Muscle of arm (tissue), 1 donor: ENCODE measurements at regions not wholly inside any gene's neighbourhood (a gene's known extent, or its start where the extent isn't known, plus 50 kb on each side); places are given as distances from the start of the nearest gene placed in this dataset.
"Not testable (repeated sequence)": the region's sequence is repeated elsewhere in the genome, so short reads cannot be mapped to it uniquely, and the experiment has no call there.

ENCODE experiments used
- DNase-seq: peaks from one replicate; pipeline ENCODE4 v3.0.0-alpha.2; 2013

DNA sequence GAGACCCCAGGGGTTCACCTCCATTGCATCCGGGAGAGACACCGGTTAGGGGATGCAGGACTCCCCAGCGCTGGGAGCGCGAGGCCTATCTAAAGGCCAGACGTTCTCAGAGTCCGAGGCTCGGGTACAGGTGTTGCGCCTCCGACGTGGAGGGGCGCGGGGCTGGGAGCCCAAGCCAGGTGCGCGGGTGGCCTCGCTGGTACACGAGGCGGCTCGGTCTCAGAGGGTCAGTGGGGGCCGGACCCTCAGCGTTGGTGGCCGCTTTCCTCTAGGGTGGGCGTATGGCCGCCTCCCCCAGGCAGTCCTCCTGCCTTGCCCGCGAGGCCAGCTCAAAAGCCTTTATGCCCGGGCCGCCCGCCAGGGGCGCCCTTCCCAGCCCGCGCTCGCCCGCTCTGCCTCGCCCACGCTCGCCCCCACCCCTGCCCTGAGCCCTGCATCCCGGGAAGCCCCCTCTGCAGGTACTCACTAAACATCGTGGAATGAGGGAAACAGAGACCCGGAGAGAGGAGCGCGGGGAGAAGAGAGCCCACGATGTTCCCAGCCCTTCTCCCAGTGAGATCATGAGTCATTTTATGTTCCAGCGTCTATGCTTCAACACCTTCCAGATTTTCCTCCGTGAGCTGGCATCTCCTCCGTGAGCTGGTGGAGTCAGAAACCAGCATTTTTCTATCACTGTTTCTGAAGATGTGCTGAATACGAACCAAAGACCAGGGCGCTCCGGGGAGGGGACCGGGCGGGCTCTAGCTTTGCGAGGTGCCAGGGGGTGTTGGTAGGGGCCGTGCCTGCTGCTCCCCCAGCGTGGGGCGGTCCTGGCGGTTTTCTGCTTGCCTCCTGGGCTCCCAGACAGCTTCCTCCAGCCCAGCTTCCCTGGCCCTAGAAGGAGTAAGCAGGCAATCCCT lies 73.8 kb downstream of the DIO3 start:
- no peak for DNase-seq

- DNase-seq: no peak
Measured at GRCh38 chr14:101635749-101636560, 74.7 kb downstream of the DIO3 start.

DNA sequence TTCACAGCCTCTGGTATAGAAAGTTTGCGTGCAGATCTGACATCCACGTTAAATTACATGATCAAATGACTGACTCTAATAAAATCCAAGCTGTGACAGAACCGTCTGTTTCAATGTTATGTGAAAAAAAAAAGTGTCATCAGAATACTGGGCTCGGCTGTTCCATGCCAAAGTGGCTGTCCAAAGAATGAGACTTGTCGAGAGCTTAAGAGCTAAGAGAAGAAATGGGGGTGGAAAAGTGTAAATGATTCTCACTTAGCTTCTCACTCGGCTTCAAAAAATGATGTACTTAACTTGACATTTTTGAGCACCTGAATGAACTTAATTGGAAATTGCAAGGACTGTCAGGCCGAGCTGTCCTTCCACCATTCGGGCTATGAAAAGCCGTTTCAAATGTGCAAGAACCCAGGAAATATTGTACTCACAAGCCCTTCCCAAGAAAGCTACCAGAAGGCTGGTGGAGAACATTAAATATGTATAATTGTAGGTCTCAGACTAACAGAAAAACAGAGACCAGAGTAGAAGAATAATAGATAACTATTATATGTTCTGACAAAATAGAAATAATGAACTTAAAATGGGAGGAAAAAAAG lies 78.0 kb downstream of the DIO3 start:
- DNase-seq: no peak

GRCh38 chr14:101643651-101644050 lies 82.4 kb downstream of the DIO3 start:
- no peak for DNase-seq

DNA sequence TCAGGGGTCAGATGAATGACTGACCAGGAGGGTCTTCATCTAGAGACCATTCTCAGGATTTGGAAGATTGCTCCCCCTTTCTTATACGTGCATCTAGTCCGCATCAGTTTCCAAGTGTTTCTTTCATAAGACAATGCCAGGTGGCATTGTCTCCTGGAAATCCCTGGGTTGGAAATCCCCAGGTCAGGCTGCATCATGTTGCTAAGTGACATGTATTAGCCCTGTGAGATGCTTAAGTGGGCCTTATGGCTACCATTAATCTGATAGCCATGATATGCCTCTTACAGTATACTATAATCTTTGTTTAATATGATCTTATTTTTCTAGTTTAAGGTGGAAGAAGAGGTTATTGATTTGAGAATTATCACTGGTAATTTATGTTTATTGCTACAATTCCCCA lies 92.8 kb downstream of the DIO3 start:
- DNase-seq: no peak

GRCh38 chr14:101657372-101657771 lies 96.1 kb downstream of the DIO3 start:
- no peak for DNase-seq

DNA sequence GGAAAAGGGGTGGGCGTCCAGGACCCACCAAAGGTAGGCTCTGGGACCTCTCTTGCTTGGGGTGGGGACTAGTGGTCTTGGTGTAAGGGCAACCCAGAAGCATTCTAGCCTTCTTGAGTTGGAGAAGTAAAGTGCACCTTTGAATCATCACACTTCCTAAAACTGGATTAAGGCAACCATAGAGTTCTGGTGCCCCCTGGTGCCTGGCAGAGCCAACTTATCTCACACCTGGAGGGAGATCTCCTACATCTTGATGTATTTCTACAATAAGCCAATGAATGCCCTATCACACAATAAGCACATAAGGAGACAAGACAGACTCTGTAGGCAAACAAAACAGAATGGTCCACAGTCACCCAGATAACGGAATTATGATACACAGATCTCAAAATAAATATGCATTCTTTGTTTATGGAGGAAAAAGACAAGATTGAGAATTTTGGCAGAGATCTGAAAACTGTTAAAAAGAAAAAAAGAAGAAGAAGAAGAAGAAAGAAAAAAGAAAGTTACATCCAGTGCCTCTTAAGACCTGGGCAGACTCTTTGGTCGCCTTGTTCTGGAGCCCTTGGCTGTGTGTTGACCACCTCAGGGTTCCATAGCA lies 95.9 kb upstream of the PPP2R5C start:
- DNase-seq: peak; percentile 22

GRCh38 chr14:101666264-101666663 lies 95.2 kb upstream of the PPP2R5C start:
- DNase-seq: no peak

DNA sequence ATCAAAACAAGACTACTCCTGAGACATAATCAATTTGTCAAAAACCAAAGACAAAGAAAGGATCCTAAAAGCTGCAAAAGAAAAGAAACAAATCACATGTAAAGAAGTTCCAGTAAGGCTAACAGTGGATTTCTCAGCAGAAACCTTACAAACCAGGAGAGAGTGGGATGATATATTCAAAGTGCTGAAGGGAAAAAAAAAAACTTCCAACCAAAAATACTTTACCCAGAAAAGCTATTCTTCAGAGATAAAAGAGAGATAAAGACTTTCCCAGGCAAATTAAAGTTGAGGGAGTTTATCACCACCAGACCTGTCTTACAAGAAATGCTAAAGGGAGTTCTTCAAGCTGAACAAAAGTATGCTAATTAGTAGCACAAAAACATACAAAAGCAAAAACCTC lies 91.9 kb upstream of the PPP2R5C start:
- DNase-seq: no peak

DNA sequence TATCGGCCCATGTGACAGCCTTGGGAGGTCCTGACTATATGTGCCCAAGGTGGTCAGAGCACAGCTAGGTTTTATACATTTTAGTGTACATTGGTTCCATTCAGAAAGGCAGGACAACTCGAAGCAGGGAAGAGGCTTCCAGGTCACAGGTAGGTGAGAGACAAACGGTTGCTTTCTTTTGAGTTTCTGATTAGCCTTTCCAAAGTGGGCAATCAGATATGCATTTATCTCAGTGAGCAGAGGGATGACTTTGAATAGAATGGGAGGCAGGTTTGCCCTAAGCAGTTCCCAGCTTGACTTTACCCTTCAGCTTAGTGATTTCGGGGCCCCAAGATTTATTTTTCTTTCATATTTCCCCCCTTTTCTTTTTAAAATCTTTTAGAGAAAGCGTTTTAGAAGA lies 87.6 kb upstream of the PPP2R5C start:
- DNase-seq: no peak

DNA sequence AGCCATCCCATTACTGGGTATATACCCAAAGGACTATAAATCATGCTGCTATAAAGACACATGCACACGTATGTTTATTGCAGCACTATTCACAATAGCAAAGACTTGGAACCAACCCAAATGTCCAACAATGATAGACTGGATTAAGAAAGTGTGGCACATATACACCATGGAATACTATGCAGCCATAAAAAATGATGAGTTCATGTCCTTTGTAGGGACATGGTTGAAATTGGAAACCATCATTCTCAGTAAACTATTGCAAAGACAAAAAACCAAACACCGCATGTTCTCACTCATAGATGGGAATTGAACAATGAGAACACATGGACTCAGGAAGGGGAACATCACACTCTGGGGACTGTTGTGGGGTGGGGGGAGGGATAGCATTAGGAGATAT lies 85.7 kb upstream of the PPP2R5C start:
- not testable (repeated sequence) for DNase-seq

- DNase-seq: not testable (repeated sequence)
Measured at GRCh38 chr14:101677912-101678327, 83.6 kb upstream of the PPP2R5C start.

DNA sequence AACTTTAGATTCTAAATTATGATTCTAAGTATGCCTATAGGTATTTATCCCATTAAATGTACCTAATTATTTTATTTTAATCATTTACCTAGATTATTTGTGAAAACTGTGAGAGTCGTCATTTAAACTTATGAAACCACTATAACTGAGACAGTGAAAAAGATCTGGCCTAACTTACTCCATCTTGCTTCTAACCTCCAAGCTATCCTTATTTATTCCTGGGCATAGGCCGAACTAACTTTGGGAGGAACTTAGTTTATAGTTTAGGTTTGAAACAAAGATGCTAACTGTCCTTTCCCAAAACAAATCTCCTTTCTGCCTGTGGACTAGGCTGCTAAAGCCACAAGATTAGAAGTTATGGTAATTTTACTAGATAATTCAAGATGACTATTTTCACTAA lies 79.7 kb upstream of the PPP2R5C start:
- no peak for DNase-seq

DNA sequence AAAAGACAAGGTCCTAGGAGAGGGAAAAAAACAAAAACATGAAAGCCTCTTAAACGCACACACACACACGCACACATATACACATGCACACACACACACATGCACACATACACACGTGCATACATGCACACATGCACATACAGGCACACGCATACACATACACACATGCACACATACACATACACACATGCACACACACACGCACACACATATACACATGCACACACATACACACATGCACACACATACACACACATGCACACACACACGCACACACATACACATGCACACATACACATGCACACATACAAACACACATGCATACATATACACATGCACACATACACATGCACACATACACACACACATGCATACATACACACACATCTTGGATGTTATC lies 78.1 kb upstream of the PPP2R5C start:
- DNase-seq: no peak

- no peak for DNase-seq
Measured at GRCh38 chr14:101687756-101688546, 73.6 kb upstream of the PPP2R5C start.

DNA sequence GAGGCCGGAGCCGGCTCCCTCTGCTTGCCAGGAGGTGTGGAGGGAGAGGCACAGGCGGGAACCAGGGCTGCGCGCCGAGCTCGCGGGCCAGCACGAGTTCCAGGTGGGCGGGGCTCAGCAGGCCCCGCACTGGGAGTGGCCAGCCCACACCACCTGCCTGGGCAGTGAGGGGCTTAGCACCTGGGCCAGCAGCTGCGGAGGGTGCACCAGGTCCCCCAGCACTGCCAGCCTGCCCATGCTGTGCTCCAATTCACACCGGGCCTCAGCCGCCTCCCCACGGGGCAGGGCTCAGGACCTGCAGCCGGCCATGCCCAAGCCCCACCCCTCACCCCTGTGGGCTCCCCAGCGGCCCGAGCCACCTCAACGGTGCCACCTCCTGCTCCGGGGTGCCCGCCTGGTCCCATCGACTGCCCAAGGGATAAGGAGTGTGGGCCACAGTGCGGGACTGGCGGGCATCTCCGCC lies 72.4 kb upstream of the PPP2R5C start:
- no peak for DNase-seq

- DNase-seq: not testable (repeated sequence)
Measured at GRCh38 chr14:101689966-101690365, 71.5 kb upstream of the PPP2R5C start.

DNA sequence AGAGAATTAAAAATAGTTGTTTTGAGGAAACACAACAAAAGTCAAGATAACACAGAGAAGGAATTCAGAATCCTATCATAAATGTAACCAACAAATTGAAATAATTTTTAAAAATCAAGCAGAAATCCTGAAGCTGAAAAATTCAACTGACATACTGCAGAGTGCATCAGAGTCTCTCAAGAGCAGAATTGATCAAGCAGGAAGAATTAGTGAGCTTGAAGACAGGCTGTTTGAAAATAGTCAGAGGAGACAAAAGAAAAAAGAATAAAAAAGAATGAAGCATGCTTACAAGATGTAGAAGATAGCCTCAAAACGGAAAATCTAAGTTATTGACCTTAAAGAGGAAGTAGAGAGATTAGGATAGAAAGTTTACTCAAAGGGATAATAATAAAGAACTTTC lies 65.8 kb upstream of the PPP2R5C start:
- no peak for DNase-seq

DNA sequence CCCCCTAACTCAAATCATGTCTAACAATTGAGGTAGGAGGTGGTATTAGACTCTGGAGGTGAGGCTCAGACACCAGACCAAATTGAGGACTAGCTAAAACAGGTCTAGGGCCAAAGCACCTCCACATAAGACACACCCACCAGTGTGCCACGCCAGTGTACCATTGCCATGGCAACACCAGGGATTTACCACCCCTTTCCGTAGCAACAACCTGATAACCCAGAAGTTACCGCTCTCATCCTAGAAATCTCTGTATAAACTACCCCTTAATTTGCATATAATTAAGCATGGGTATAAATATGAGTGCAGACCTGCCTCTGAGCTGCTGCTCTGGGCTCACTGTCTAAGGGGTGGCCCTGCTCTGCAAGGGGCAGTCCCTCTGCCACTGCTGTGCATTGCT lies 57.4 kb upstream of the PPP2R5C start:
- DNase-seq: no peak

DNA sequence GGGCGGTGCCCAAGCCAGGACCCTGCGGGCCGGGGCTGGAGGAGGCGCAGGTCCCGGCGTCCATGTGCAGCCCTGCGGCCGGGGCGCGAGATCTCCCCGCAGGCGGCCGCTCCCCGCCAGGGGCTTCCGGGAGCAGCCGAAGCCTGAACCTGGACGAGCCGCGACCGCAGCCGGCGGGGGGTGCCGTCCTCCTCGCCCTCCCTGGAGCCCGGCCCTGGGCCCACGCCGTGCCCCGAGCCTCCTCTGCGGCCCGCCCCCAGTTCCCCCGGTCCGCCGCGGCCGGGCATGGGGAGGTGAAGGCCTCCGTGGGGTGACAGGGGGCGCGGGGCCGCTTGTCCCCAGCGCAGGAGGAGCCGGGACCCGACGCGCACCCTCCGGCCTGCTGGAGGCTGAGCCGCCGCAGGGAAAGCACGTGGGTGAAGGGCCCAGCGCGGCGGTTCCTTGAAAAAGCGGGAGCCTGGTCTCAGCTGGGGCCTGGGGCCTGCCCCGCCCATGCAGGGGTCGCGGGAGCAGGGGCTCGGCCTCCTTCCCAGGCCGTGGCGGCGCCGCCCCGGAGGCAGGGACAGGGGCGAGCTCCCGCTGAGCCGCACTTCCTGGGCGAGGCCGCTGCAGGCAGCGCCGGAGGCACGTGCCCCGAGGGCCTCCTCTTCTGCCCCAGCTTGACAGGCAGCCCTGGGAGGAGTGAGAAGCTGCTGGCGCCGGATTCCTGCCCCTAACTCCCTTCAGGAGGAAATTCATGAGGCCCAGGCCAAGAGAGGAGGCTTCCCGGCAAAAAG lies 55.6 kb upstream of the PPP2R5C start:
- DNase-seq: peak; percentile 32
